IPS-18c (cell line): ENCODE measurements at regions not wholly inside any gene's neighbourhood (a gene's known extent, or its start where the extent isn't known, plus 50 kb on each side); places are given as distances from the start of the nearest gene placed in this dataset.

Experiments used
- H3K4me3 ChIP-seq: 2 replicates; pipeline ENCODE4 v1.7.0; 2013; ENCODE audit warnings: low read depth, mild to moderate bottlenecking, low read length, moderate library complexity; ENCODE audit not compliant: insufficient read depth
- H3K9me3 ChIP-seq: one replicate; pipeline ENCODE4 v1.6.1; 2013; ENCODE audit warnings: mild to moderate bottlenecking, low read length, moderate library complexity; ENCODE audit not compliant: control insufficient read depth, insufficient read depth

DNA sequence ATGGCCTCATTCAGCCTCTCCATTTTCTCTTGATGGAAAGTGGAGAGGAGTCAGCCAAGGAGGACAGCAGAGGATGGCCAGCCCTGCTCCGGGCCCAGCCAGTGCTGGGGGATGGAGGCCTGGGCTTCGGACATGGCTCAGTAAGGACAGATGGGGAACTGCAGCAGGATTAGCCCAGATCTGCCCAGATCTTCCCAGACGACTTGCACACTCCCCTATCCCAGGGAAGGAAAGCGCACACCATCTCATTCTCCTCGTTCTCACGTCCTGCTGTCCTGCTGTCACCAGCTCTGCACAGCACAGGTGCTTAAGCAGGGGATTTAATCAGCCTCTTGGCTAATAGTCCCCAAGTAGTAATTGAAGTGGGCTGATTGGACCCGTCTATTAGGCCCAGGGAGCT is 100.2 kb upstream of the SDK2 start:
- peaks cover 4% of the 10 kb centered on the region for H3K9me3 ChIP-seq

GRCh38 chr17:73746314-73747073 is 102.2 kb upstream of the SDK2 start:
- Histone ChIP-seq H3K9me3 (peaks cover 4% of the 10 kb centered on the region), H3K4me3 (no peak overlapping the region)

More for the DNA sequence above, 100.2 kb upstream of the SDK2 start:
- H3K4me3 ChIP-seq: no peak overlapping the region

DNA sequence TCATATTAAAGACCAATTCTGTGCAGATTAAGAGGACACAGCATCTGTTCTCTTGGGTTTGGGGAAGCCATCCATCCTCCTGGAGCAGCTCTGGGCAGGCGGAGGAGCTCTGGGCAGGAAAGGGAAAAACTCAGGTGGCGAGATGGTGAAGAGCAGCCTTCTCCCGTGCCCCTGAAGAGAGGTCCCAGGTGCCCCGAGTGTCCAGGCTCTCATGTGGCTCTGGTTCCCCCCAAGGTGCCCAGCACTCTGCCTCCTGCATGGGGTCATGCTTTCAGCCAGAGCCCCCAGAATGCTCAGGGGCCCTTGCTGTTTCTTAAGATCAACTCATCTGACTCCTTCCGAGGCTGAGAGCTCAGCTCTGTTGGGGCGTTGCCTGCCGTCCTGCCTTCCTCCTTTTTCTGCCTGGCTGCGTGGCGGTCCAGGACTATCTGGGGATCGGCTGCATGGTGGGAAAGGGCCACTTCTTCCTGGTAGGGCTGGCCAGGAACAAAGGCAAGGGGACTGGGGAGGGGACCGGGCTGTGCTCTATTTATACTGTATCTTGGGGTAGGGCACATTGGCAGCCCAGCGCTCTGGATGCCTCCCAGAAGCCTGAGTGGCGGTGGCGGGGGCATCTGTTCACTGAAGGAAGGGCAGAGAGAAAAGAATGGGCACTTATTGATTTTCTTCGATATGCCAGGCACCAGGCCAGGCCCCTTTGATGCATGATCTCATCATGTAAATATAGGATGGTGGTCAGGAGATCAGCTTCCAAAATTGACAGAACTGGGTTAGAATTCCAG is 103.2 kb upstream of the SDK2 start:
- Histone ChIP-seq H3K4me3 (no peak overlapping the region), H3K9me3 (peaks cover 3% of the 10 kb centered on the region)

DNA sequence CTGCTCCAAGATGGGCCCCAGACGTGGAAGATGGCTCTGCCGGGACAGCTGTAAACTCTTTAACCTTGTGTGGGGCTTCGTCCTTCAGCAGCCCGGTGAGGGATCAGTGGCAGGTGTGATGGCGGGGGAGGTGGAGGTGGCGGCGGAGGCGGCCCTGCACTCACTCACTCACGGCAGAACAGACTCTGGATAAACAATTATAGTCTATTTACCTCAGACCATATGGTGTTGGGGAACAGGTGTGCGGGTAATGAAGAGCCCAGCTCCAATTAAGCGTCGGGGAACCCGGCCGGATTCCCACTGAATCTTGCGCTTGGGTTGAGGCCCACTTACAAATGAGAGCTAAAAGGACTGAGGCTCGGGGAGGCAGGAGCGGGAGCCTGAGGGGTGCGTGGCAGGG is 104.3 kb upstream of the SDK2 start:
- Histone ChIP-seq H3K9me3 (peaks cover 2% of the 10 kb centered on the region), H3K4me3 (no peak overlapping the region)

DNA sequence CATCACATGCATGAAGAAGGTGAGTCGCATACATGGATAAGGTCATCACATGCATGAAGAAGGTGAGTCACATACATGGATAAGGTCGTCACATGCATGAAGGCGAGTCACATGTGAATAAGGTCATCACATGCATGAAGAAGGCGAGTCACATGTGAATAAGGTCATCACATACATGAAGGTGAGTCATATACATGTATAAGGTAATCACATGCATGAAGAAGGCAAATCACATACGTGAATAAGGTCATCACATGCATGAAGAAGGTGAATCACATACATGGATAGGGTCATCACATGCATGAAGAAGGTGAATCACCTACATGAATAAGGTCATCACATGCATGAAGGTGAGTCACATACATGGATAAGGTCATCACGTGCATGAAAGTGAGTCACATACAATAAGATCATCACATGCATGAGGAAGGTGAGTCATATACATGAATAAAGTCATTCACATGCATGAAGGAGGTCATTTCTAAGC is 105.1 kb upstream of the SDK2 start:
- Histone ChIP-seq H3K4me3 (no peak overlapping the region), H3K9me3 (peaks cover 2% of the 10 kb centered on the region)

- H3K9me3 ChIP-seq: peaks cover 2% of the 10 kb centered on the region
Measured at GRCh38 chr17:73749928-73750605, 105.8 kb upstream of the SDK2 start.

GRCh38 chr17:73750975-73751374 is 106.7 kb upstream of the SDK2 start:
- H3K9me3 ChIP-seq: peaks cover 2% of the 10 kb centered on the region
- no peak overlapping the region for H3K4me3 ChIP-seq

More at GRCh38 chr17:73749928-73750605, 105.8 kb upstream of the SDK2 start:
- no peak overlapping the region for H3K4me3 ChIP-seq

GRCh38 chr17:73753751-73754496 is 109.7 kb upstream of the SDK2 start:
- H3K4me3 ChIP-seq: no peak overlapping the region

DNA sequence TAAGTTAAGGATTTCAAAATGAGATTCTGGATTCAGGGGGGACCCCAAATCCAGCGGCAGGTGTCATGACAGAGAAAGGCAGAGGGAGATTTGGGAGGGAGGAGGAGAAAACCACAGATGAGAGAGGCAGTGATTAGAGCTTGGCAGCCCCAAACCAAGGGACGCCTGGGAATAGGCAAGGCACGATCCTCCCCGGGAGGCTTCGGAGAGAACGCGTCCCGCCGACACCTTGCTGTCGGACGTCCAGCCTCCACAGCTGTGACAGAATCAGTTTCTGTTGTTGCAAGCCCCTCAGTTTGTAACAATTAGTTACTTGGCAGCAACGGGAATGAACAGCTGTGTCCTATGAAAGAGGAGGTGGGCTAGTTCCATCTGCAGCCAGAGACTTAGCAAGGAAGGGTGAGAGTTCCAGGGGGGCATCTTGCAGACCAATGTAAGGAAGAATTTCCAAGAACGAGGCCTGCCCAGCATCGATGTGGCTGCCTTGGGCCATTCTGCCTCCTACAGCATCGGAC is 110.7 kb upstream of the SDK2 start:
- H3K9me3 ChIP-seq: peaks cover 2% of the 10 kb centered on the region
- no peak overlapping the region for H3K4me3 ChIP-seq

More at GRCh38 chr17:73753751-73754496, 109.7 kb upstream of the SDK2 start:
- peaks cover 2% of the 10 kb centered on the region for H3K9me3 ChIP-seq

DNA sequence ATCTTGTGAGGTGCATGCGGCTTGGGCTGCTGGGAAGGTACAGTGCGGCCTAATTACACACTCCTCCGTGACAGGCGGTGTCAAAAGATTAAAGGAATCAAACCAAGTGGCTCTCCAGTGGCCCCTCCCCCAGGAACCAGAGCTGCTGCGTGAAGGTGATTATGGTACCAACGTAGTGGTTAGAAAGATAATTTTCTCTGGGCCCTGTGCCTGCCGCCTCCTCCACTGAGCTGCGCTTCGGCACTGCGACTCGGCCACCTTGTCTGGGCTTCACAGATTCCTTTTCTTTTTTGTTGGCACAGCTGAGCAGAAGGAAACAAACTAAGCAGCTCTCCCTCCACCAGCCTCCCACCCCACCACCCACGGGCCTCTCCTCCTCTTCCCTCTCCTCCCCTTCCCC is 113.2 kb upstream of the SDK2 start:
- Histone ChIP-seq H3K4me3 (no peak overlapping the region), H3K9me3 (peaks cover 2% of the 10 kb centered on the region)

GRCh38 chr17:73758245-73758644 is 114.0 kb upstream of the SDK2 start:
- Histone ChIP-seq H3K9me3 (peaks cover 2% of the 10 kb centered on the region), H3K4me3 (no peak overlapping the region)

GRCh38 chr17:73759324-73759723 is 115.1 kb upstream of the SDK2 start:
- peaks cover 2% of the 10 kb centered on the region for H3K9me3 ChIP-seq

GRCh38 chr17:73759734-73760438 is 115.6 kb upstream of the SDK2 start:
- Histone ChIP-seq H3K4me3 (no peak overlapping the region), H3K9me3 (peaks cover 2% of the 10 kb centered on the region)

More at GRCh38 chr17:73759324-73759723, 115.1 kb upstream of the SDK2 start:
- no peak overlapping the region for H3K4me3 ChIP-seq

- H3K4me3 ChIP-seq: no peak overlapping the region
- peaks cover 2% of the 10 kb centered on the region for H3K9me3 ChIP-seq
Measured at GRCh38 chr17:73760439-73760758, 116.2 kb upstream of the SDK2 start.

DNA sequence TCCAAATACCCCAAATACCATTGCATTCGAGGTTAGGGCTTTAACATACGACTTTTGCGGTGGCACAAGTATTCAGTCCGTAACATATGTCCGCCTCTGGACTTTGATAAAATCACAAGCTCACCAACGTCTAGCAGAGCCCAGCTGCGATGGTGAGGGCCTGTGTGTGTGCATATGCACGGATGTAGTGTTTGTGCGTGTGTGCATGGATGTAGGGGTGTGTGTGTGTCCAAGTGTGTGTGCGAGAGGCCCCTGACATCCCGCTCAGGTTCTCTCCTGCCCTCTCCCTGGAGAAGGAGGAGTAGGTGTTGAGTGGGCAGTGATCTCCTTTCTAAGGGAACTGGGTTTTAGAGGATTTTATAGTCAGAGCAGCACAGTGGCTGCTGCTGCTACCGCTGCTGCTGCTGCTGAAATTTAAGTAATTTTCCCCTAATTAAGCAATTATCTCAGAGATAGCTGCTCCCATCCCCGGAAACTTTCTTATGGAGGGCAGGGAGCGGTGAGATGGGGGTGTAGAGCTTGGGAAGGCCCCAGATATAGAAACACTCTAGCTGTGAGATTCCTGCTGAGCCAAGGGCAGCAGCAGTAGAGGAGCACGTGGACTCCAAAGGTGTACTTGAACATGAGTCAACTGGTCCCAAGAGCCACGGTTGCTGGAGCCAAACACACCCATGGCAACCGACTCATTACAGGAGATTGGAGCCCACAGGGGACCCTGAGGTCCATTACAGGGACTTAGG is 121.7 kb upstream of the SDK2 start:
- Histone ChIP-seq H3K9me3 (peaks cover 2% of the 10 kb centered on the region), H3K4me3 (no peak overlapping the region)

DNA sequence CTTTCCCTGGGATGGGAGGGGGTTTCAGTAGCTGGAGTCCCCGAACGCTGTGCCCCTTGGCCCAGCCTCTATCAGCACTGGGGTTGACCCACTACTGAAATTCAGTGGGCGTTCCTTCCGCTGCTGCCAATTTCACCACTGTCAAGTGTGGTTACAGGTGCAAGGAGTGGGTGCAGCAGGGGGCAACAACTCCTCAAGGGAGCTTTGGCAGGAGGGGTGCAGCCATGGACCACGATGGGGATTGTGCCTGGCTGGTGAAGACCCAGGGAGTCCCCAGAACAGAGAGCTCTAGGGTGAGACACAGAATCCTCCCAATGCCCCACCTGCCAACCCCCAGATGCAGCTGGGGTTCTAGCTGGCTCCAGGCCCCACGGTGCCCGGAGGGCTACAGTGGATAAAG is 123.5 kb upstream of the SDK2 start:
- no peak overlapping the region for H3K4me3 ChIP-seq
- peaks cover 2% of the 10 kb centered on the region for H3K9me3 ChIP-seq
